CD4-positive, alpha-beta T cell (primary cell): ENCODE measurements at regions not wholly inside any gene's neighbourhood (a gene's known extent, or its start where the extent isn't known, plus 50 kb on each side); places are given as distances from the start of the nearest gene placed in this dataset.

Experiments
- ATAC-seq: fragments of 200-7000 bp; cut with Tn5 transposase; one replicate; pipeline ENCODE4 v1.10.0; 2022; ENCODE audit warnings: mild to moderate bottlenecking; ENCODE audit not compliant: poor library complexity
- CTCF ChIA-PET: fragments of 350-600 bp; sonication (Branson Sonifier 250); formaldehyde crosslinking; loops from one replicate; lab custom pipeline; 2021; ENCODE audit warnings: antibody characterized with exemption, inconsistent platforms; lab: Charles Lee
- POLR2A ChIA-PET: fragments of 350-600 bp; sonication (Branson Sonifier 250); formaldehyde crosslinking; loops from one replicate; lab custom pipeline; 2021; ENCODE audit warnings: antibody characterized with exemption, inconsistent platforms; lab: Charles Lee
- DNase-seq, 14 experiments: peaks; one replicate each; pipeline ENCODE4 v3.0.0-alpha.2; 2013 to 2020; ENCODE audit warnings: mixed read lengths in 2 of 14
- H3K27ac ChIP-seq, 2 donors: one replicate each; pipeline versions ENCODE4 v1.5.1 to v1.7.0; 2013; ENCODE audit warnings: low read length in 2 of 2, low read depth in 1 of 2, mild to moderate bottlenecking in 1 of 2
- H3K27me3 ChIP-seq, 2 experiments: 1 replicate in 1 of 2; 2 replicates in 1 of 2; pipeline versions ENCODE4 v1.6.1 to v1.7.0; 2013; ENCODE audit warnings: low read length in 2 of 2, control low read depth in 1 of 2, mild to moderate bottlenecking in 1 of 2, moderate library complexity in 1 of 2; ENCODE audit not compliant: insufficient read depth in 2 of 2, control insufficient read depth in 1 of 2
- H3K36me3 ChIP-seq: one replicate; pipeline ENCODE4 v1.6.1; 2013; ENCODE audit warnings: low read length, control low read depth; ENCODE audit not compliant: insufficient read depth
- H3K4me1 ChIP-seq: one replicate; pipeline ENCODE4 v1.6.1; 2013; ENCODE audit warnings: low read length, control low read depth; ENCODE audit not compliant: insufficient read depth
- H3K4me3 ChIP-seq: one replicate; pipeline ENCODE4 v1.5.1; 2013; ENCODE audit warnings: mild to moderate bottlenecking, low read length, moderate library complexity
- H3K9me3 ChIP-seq, 2 experiments: 1 replicate in 1 of 2; 2 replicates in 1 of 2; pipeline versions ENCODE4 v1.6.1 to v1.7.0; 2013; ENCODE audit warnings: low read length in 2 of 2, mild to moderate bottlenecking in 2 of 2, control low read depth in 1 of 2, moderate library complexity in 1 of 2; ENCODE audit not compliant: control insufficient read depth in 1 of 2, insufficient read depth in 1 of 2
- H3K27ac Mint-ChIP-seq: one replicate; pipeline ENCODE4 v1.8.0; 2020; ENCODE audit warnings: mixed read lengths
- H3K27me3 Mint-ChIP-seq: one replicate; pipeline ENCODE4 v1.8.0; 2021; ENCODE audit warnings: mixed read lengths
- H3K36me3 Mint-ChIP-seq: one replicate; pipeline ENCODE4 v1.8.0; 2021; ENCODE audit warnings: low read depth, mixed read lengths
- H3K4me1 Mint-ChIP-seq: one replicate; pipeline ENCODE4 v1.8.0; 2021; ENCODE audit warnings: low read depth, mixed read lengths
- H3K4me3 Mint-ChIP-seq: one replicate; pipeline ENCODE4 v1.8.0; 2020; ENCODE audit warnings: mild to moderate bottlenecking, mixed read lengths
- H3K9me3 Mint-ChIP-seq: one replicate; pipeline ENCODE4 v1.8.0; 2020; ENCODE audit warnings: mixed read lengths
- CTCF ChIP-seq: fragments of 200-600 bp; IDR thresholded peaks from one replicate; pipeline ENCODE4 v1.8.0; 2022; ENCODE audit warnings: antibody characterized with exemption, mild to moderate bottlenecking
- intact Hi-C, 2 experiments: fragments of 100-400 bp; cut with DNase I in 1 of 2; cut with micrococcal nuclease in 1 of 2; formaldehyde crosslinking; loops; one replicate each; pipeline versions ENCODE4 v1.15.1 to v1.9.0; 2023 to 2025; cut with DNase I, micrococcal nuclease

GRCh38 chr16:85276258-85276657 lies 164.0 kb upstream of the CIBAR2 start:
- no peak overlapping the region for H3K4me3 ChIP-seq
- TF ChIP-seq CTCF: no peak
- no peaks in the 10 kb centered on the region for H3K4me1 ChIP-seq

GRCh38 chr16:85276721-85277120 lies 164.4 kb upstream of the CIBAR2 start:
- no peaks in the 10 kb centered on the region for H3K36me3 ChIP-seq
- Mint-ChIP-seq H3K4me3 (no peak overlapping the region), H3K9me3 (no peaks in the 10 kb centered on the region), H3K4me1 (no peaks in the 10 kb centered on the region), H3K27ac (no peak overlapping the region), H3K27me3 (no peaks in the 10 kb centered on the region), H3K36me3 (no peaks in the 10 kb centered on the region)
- no peak overlapping the region for H3K4me3 ChIP-seq
- DNase-seq (no peak), ATAC-seq (no peak)
- POLR2A ChIA-PET: no interaction called here
- H3K27ac ChIP-seq: no peak overlapping the region
- H3K27me3 ChIP-seq: peaks cover 0 to 4% of the 10 kb centered on the region in 2 experiments
- no peak for TF ChIP-seq CTCF
- CTCF ChIA-PET: no interaction called here
- intact Hi-C loops: loop anchor here in 1 of 2 experiments (10.0 kb wide), 1 partner anchor 338 kb away; the partner anchor contains the start of gene GSE1
- no peaks in the 10 kb centered on the region for H3K9me3 ChIP-seq
- no peaks in the 10 kb centered on the region for H3K4me1 ChIP-seq

More at GRCh38 chr16:85276258-85276657, 164.0 kb upstream of the CIBAR2 start:
- Histone ChIP-seq H3K36me3 (no peaks in the 10 kb centered on the region), H3K27me3 (peaks cover 0 to 4% of the 10 kb centered on the region in 2 experiments), H3K27ac (no peak overlapping the region), H3K9me3 (no peaks in the 10 kb centered on the region)
- H3K4me1 Mint-ChIP-seq: no peaks in the 10 kb centered on the region
- no peak overlapping the region for H3K27ac Mint-ChIP-seq
- POLR2A ChIA-PET: no interaction called here
- no peak overlapping the region for H3K4me3 Mint-ChIP-seq
- no peaks in the 10 kb centered on the region for H3K36me3 Mint-ChIP-seq
- CTCF ChIA-PET: no interaction called here
- H3K27me3 Mint-ChIP-seq: no peaks in the 10 kb centered on the region
- DNase-seq (no peak), ATAC-seq (no peak)
- intact Hi-C loops: loop anchor here in 1 of 2 experiments (10.0 kb wide), 1 partner anchor 339 kb away; the partner anchor contains the start of gene GSE1
- H3K9me3 Mint-ChIP-seq: no peaks in the 10 kb centered on the region

- H3K4me1 ChIP-seq: no peaks in the 10 kb centered on the region
- no peak overlapping the region for H3K27ac Mint-ChIP-seq
- ATAC-seq: no peak
- no peaks in the 10 kb centered on the region for H3K36me3 Mint-ChIP-seq
- no peak overlapping the region for H3K4me3 Mint-ChIP-seq
- no peaks in the 10 kb centered on the region for H3K9me3 Mint-ChIP-seq
- ChIA-PET POLR2A (no interaction called here), CTCF (no interaction called here)
- H3K9me3 ChIP-seq: no peaks in the 10 kb centered on the region
- H3K4me3 ChIP-seq: no peak overlapping the region
- peaks cover 0 to 4% of the 10 kb centered on the region in 2 experiments for H3K27me3 ChIP-seq
- no peaks in the 10 kb centered on the region for H3K4me1 Mint-ChIP-seq
- no peak overlapping the region for H3K27ac ChIP-seq
- TF ChIP-seq CTCF: no peak
- no peaks in the 10 kb centered on the region for H3K27me3 Mint-ChIP-seq
- H3K36me3 ChIP-seq: no peaks in the 10 kb centered on the region
- intact Hi-C loops: loop anchor here in 1 of 2 experiments (10.0 kb wide), 1 partner anchor 336 kb away; the partner anchor contains the start of gene GSE1
- DNase-seq: no peak
Observed at GRCh38 chr16:85278839-85279238, 166.6 kb upstream of the CIBAR2 start.
